HCT116 (cell line): ENCODE measurements at regions not wholly inside any gene's neighbourhood (a gene's known extent, or its start where the extent isn't known, plus 50 kb on each side); places are given as distances from the start of the nearest gene placed in this dataset.

Experiments used
- ATAC-seq: fragments of 200-7000 bp; cut with Tn5 transposase; 2 replicates; pipeline ENCODE4 v1.9.1; 2020; ENCODE audit warnings: mild to moderate bottlenecking, moderate library complexity
- BruUV-seq: library from RNA; stranded (reverse); fragments of 400-500 nt; replicated peaks from 2 replicates; lab custom pipeline; 2021; lab: Mats Ljungman, UMichigan
- CTCF ChIA-PET: fragments of 300-600 bp; sonication (Branson Sonifier 250); formaldehyde crosslinking; loops from one replicate; lab custom pipeline; 2021; ENCODE audit warnings: antibody characterized with exemption; lab: Charles Lee
- POLR2A ChIA-PET: fragments of 300-600, 350-600 bp; sonication (Branson Sonifier 250); formaldehyde crosslinking; loops from one replicate; lab custom pipeline; 2021; ENCODE audit warnings: antibody characterized with exemption; lab: Charles Lee
- RAD21 ChIA-PET, 2 experiments: fragments of 300-600 bp; sonication (Branson Sonifier 250); formaldehyde crosslinking; loops; one replicate each; lab custom pipeline; 2023; ENCODE audit warnings: low total read pairs in 2 of 2; ENCODE audit not compliant: uncharacterized antibody in 2 of 2, unreplicated experiment in 2 of 2, low non-redundant PET in 1 of 2; lab: Charles Lee
- DNase-seq: peaks from one replicate; pipeline ENCODE4 v3.0.0-alpha.2; 2010; ENCODE audit warnings: low read depth, low spot score
- H2AFZ ChIP-seq: fragments of 200-600 bp; shearing (Covaris generic), sonication (generic); 2 replicates; pipeline ENCODE4 v1.6.1; 2017; ENCODE audit warnings: low read depth, mixed run types, mixed read lengths, antibody characterized with exemption, low read length; ENCODE audit not compliant: poor library complexity, severe bottlenecking
- H3K27ac ChIP-seq: 2 replicates; pipeline ENCODE4 v1.5.1; 2012; ENCODE audit warnings: low read depth, low read length
- H3K27me3 ChIP-seq: fragments of 200-600 bp; sonication (generic); 2 replicates; pipeline ENCODE4 v1.6.1; 2016; ENCODE audit warnings: mixed run types, low read length, mixed read lengths; ENCODE audit not compliant: insufficient read depth
- H3K36me3 ChIP-seq, 2 experiments: fragments of 200-500 bp in 1 of 2; fragments of 200-600 bp in 1 of 2; sonication (Bioruptor generic) in 1 of 2; sonication (generic) in 1 of 2; 2 replicates each; pipeline versions ENCODE4 v1.5.1 to v1.6.1; 2014 to 2016; ENCODE audit warnings: low read length in 2 of 2, inconsistent platforms in 1 of 2, mixed read lengths in 1 of 2, mixed run types in 1 of 2; ENCODE audit not compliant: insufficient read depth in 2 of 2, control insufficient read depth in 1 of 2
- H3K4me1 ChIP-seq, 2 experiments: fragments of 200-600 bp in 1 of 2; sonication (generic) in 1 of 2; 2 replicates each; pipeline versions ENCODE4 v1.5.1 to v1.6.1; 2012 to 2017; ENCODE audit warnings: low read length in 2 of 2, inconsistent platforms in 1 of 2, mild to moderate bottlenecking in 1 of 2, mixed read lengths in 1 of 2, mixed run types in 1 of 2, moderate library complexity in 1 of 2; ENCODE audit not compliant: insufficient read depth in 2 of 2, control insufficient read depth in 1 of 2
- H3K4me2 ChIP-seq: fragments of 200-600 bp; sonication (generic); 2 replicates; pipeline ENCODE4 v1.6.1; 2017; ENCODE audit warnings: mixed run types, low read length, mixed read lengths
- H3K4me3 ChIP-seq, 2 experiments: fragments of 200-600 bp in 1 of 2; sonication (generic) in 1 of 2; replicated peaks in 1 of 2; 2 replicates each; pipeline ENCODE4 v1.5.1; 2011 to 2016; ENCODE audit warnings: low read length in 2 of 2, control low read depth in 1 of 2, low read depth in 1 of 2, mild to moderate bottlenecking in 1 of 2, mixed read lengths in 1 of 2, mixed run types in 1 of 2
- H3K79me2 ChIP-seq: fragments of 200-600 bp; sonication (generic); 2 replicates; pipeline ENCODE4 v1.6.1; 2017; ENCODE audit warnings: mild to moderate bottlenecking, mixed run types, low read length, moderate library complexity, mixed read lengths; ENCODE audit not compliant: insufficient read depth
- H3K9ac ChIP-seq: fragments of 200-600 bp; sonication (generic); 2 replicates; pipeline ENCODE4 v1.6.1; 2016; ENCODE audit warnings: low read length, mixed read lengths
- H3K9me2 ChIP-seq: fragments of 200-600 bp; sonication (generic), shearing (Covaris generic); 2 replicates; pipeline ENCODE4 v1.6.1; 2017; ENCODE audit warnings: mixed run types, mild to moderate bottlenecking, moderate library complexity; ENCODE audit not compliant: insufficient read depth
- H3K9me3 ChIP-seq, 2 experiments: fragments of 200-500 bp in 1 of 2; fragments of 200-600 bp in 1 of 2; sonication (Bioruptor generic) in 1 of 2; sonication (generic) in 1 of 2; 2 replicates each; pipeline ENCODE4 v1.6.1; 2014 to 2017; ENCODE audit warnings: low read length in 2 of 2, mixed read lengths in 2 of 2, inconsistent platforms in 1 of 2, low read depth in 1 of 2, mild to moderate bottlenecking in 1 of 2, mixed run types in 1 of 2, moderate library complexity in 1 of 2; ENCODE audit not compliant: control insufficient read depth in 1 of 2, insufficient read depth in 1 of 2
- H4K20me1 ChIP-seq: fragments of 200-600 bp; sonication (generic), shearing (Covaris generic); 2 replicates; pipeline ENCODE4 v1.6.1; 2017; ENCODE audit warnings: mixed run types, mild to moderate bottlenecking, moderate library complexity; ENCODE audit not compliant: insufficient read depth
- CBX3 ChIP-seq: IDR thresholded peaks from 2 replicates; pipeline ENCODE4 v1.6.1; 2012; ENCODE audit warnings: low read depth
- CEBPB ChIP-seq: IDR thresholded peaks from 2 replicates; pipeline ENCODE4 v1.6.1; 2012; ENCODE audit warnings: low read depth
- EGR1 ChIP-seq: IDR thresholded peaks from 2 replicates; pipeline ENCODE4 v1.6.1; 2012; ENCODE audit warnings: low read depth
- ELF1 ChIP-seq: IDR thresholded peaks from 2 replicates; pipeline ENCODE4 v1.6.1; 2012; ENCODE audit warnings: low read depth, borderline replicate concordance
- EZH2 ChIP-seq: fragments of 200-600 bp; sonication (generic); IDR thresholded peaks from 2 replicates; pipeline ENCODE4 v1.6.1; 2017; ENCODE audit warnings: antibody characterized with exemption, mixed run types
- EZH2phosphoT487 ChIP-seq: fragments of 200-600 bp; IDR thresholded peaks from 2 replicates; pipeline ENCODE4 v1.6.1; 2018; ENCODE audit warnings: antibody characterized with exemption, borderline replicate concordance
- JUND ChIP-seq: IDR thresholded peaks from 2 replicates; pipeline ENCODE4 v1.6.1; 2012
- MAX ChIP-seq: IDR thresholded peaks from 2 replicates; pipeline ENCODE4 v1.6.1; 2012
- POLR2A ChIP-seq: IDR thresholded peaks from 2 replicates; pipeline ENCODE4 v1.7.0; 2011; ENCODE audit warnings: borderline replicate concordance; ENCODE audit not compliant: insufficient read depth, insufficient read length; ENCODE audit errors: extremely low read depth
- POLR2AphosphoS5 ChIP-seq: IDR thresholded peaks from 2 replicates; pipeline ENCODE4 v1.6.1; 2011; ENCODE audit warnings: mild to moderate bottlenecking, low read depth, low read length, moderate library complexity
- SIN3A ChIP-seq: IDR thresholded peaks from 2 replicates; pipeline ENCODE4 v1.6.1; 2012; ENCODE audit warnings: low read depth
- SRF ChIP-seq: IDR thresholded peaks from 2 replicates; pipeline ENCODE4 v1.6.1; 2012; ENCODE audit warnings: low read depth
- TCF7L2 ChIP-seq: IDR thresholded peaks from 2 replicates; pipeline ENCODE4 v1.7.0; 2011; ENCODE audit warnings: borderline replicate concordance, inconsistent platforms; ENCODE audit not compliant: insufficient read depth, insufficient read length; ENCODE audit errors: extremely low read depth
- YY1 ChIP-seq: IDR thresholded peaks from 2 replicates; pipeline ENCODE4 v1.6.1; 2011; ENCODE audit warnings: low read length, low read depth, moderate library complexity, mild to moderate bottlenecking; ENCODE audit not compliant: insufficient replicate concordance; ENCODE audit errors: extremely low read depth
- ZFX ChIP-seq: fragments of 450-650 bp; IDR thresholded peaks from 2 replicates; pipeline ENCODE4 v1.6.1; 2017
- intact Hi-C: fragments of 100-400 bp; cut with micrococcal nuclease; formaldehyde crosslinking; loops from 2 replicates; pipeline ENCODE4 v1.10.0; 2022
- TF ChIP-seq, protein P1 (sequence below), 3 experiments: fragments of 200-600 bp in 1 of 3; sonication (generic) in 1 of 3; IDR thresholded peaks in 2 of 3; conservative IDR thresholded peaks in 1 of 3; 2 replicates each; pipeline ENCODE4 v1.5.1; 2012 to 2017; ENCODE audit warnings: low read depth in 2 of 3, low read length in 2 of 3, antibody characterized with exemption in 1 of 3, borderline replicate concordance in 1 of 3, control low read depth in 1 of 3, mild to moderate bottlenecking in 1 of 3, mixed read lengths in 1 of 3, mixed run types in 1 of 3, moderate library complexity in 1 of 3; ENCODE audit not compliant: insufficient read depth in 1 of 3
- TF ChIP-seq, protein P2 (sequence below): IDR thresholded peaks from 2 replicates; pipeline ENCODE4 v1.6.1; 2012; ENCODE audit warnings: low read depth
- TF ChIP-seq, protein P3 (sequence below): IDR thresholded peaks from 2 replicates; pipeline ENCODE4 v1.6.1; 2011; ENCODE audit warnings: mild to moderate bottlenecking, low read length, moderate library complexity; ENCODE audit not compliant: insufficient replicate concordance; ENCODE audit errors: extremely low read depth

DNA sequence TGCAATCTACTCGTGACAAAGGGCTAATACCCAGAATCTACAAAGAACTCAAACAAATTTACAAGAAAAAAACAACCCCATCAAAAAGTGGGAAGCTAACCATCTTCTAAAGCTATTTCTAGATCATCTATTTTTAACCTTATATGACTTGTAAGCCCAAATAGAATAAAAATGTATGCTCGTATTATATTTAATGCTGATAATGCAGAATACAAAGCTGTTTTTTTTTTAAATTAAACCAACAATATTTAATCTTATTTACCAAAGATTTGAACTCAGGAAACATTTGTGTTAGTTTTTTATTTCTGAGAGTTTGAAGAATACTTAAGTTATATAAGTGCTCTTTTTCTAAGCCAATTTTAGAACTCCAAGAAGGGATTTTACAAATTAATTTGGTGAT is 652.1 kb downstream of the LRRC70 start:
- no TSS peak for BruUV-seq
- RAD21 ChIA-PET: no interaction called here
- no peak overlapping the region for H2AFZ ChIP-seq
- H3K4me2 ChIP-seq: no peak overlapping the region
- TF ChIP-seq EZH2phosphoT487: no peak
- TF ChIP-seq, protein P1, sequence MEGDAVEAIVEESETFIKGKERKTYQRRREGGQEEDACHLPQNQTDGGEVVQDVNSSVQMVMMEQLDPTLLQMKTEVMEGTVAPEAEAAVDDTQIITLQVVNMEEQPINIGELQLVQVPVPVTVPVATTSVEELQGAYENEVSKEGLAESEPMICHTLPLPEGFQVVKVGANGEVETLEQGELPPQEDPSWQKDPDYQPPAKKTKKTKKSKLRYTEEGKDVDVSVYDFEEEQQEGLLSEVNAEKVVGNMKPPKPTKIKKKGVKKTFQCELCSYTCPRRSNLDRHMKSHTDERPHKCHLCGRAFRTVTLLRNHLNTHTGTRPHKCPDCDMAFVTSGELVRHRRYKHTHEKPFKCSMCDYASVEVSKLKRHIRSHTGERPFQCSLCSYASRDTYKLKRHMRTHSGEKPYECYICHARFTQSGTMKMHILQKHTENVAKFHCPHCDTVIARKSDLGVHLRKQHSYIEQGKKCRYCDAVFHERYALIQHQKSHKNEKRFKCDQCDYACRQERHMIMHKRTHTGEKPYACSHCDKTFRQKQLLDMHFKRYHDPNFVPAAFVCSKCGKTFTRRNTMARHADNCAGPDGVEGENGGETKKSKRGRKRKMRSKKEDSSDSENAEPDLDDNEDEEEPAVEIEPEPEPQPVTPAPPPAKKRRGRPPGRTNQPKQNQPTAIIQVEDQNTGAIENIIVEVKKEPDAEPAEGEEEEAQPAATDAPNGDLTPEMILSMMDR (IDR thresholded peaks at IDR 0.05 in 2 of 3, conservative IDR thresholded peaks at IDR 0.05 in 1 of 3; ENCODE audit: borderline replicate concordance in 1 of 3, insufficient read depth in 1 of 3, low read depth in 2 of 3, low read length in 2 of 3): no peak
- no peak for TF ChIP-seq ELF1
- TF ChIP-seq ZFX: no peak
- TF ChIP-seq POLR2AphosphoS5: no peak
- no peak for TF ChIP-seq CEBPB
- no peak for TF ChIP-seq EZH2
- no peak for TF ChIP-seq MAX
- TF ChIP-seq, protein P2, sequence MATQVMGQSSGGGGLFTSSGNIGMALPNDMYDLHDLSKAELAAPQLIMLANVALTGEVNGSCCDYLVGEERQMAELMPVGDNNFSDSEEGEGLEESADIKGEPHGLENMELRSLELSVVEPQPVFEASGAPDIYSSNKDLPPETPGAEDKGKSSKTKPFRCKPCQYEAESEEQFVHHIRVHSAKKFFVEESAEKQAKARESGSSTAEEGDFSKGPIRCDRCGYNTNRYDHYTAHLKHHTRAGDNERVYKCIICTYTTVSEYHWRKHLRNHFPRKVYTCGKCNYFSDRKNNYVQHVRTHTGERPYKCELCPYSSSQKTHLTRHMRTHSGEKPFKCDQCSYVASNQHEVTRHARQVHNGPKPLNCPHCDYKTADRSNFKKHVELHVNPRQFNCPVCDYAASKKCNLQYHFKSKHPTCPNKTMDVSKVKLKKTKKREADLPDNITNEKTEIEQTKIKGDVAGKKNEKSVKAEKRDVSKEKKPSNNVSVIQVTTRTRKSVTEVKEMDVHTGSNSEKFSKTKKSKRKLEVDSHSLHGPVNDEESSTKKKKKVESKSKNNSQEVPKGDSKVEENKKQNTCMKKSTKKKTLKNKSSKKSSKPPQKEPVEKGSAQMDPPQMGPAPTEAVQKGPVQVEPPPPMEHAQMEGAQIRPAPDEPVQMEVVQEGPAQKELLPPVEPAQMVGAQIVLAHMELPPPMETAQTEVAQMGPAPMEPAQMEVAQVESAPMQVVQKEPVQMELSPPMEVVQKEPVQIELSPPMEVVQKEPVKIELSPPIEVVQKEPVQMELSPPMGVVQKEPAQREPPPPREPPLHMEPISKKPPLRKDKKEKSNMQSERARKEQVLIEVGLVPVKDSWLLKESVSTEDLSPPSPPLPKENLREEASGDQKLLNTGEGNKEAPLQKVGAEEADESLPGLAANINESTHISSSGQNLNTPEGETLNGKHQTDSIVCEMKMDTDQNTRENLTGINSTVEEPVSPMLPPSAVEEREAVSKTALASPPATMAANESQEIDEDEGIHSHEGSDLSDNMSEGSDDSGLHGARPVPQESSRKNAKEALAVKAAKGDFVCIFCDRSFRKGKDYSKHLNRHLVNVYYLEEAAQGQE: no peak
- no peak for TF ChIP-seq EGR1
- no peak for TF ChIP-seq POLR2A
- no peak for TF ChIP-seq CBX3
- TF ChIP-seq, protein P3, sequence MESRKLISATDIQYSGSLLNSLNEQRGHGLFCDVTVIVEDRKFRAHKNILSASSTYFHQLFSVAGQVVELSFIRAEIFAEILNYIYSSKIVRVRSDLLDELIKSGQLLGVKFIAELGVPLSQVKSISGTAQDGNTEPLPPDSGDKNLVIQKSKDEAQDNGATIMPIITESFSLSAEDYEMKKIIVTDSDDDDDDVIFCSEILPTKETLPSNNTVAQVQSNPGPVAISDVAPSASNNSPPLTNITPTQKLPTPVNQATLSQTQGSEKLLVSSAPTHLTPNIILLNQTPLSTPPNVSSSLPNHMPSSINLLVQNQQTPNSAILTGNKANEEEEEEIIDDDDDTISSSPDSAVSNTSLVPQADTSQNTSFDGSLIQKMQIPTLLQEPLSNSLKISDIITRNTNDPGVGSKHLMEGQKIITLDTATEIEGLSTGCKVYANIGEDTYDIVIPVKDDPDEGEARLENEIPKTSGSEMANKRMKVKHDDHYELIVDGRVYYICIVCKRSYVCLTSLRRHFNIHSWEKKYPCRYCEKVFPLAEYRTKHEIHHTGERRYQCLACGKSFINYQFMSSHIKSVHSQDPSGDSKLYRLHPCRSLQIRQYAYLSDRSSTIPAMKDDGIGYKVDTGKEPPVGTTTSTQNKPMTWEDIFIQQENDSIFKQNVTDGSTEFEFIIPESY: no peak
- no peak for TF ChIP-seq YY1
- no peak for TF ChIP-seq SRF
- TF ChIP-seq SIN3A: no peak
- no peak for TF ChIP-seq JUND
- TF ChIP-seq TCF7L2: no peak
- no peaks in the 10 kb centered on the region for H4K20me1 ChIP-seq
- H3K27me3 ChIP-seq: no peaks in the 10 kb centered on the region
- CTCF ChIA-PET: no interaction called here
- no peaks in the 10 kb centered on the region for H3K9me2 ChIP-seq
- POLR2A ChIA-PET: no interaction called here
- ATAC-seq: no peak
- H3K27ac ChIP-seq: no peak overlapping the region
- H3K4me3 ChIP-seq: no peak overlapping the region
- H3K36me3 ChIP-seq: no peaks in the 10 kb centered on the region
- no peak overlapping the region for H3K9ac ChIP-seq
- H3K79me2 ChIP-seq: no peaks in the 10 kb centered on the region
- H3K9me3 ChIP-seq: peaks cover 0 to 8% of the 10 kb centered on the region in 2 experiments; a peak in 1 of 4 replicates
- no peak for DNase-seq
- H3K4me1 ChIP-seq: no peaks in the 10 kb centered on the region
- intact Hi-C loops: no loop called here
